HG03432 (cell line): ENCODE measurements at regions not wholly inside any gene's neighbourhood (a gene's known extent, or its start where the extent isn't known, plus 50 kb on each side); places are given as distances from the start of the nearest gene placed in this dataset.

Experiments used
- ATAC-seq: cut with Tn5 transposase; IDR thresholded peaks from one replicate; pipeline ENCODE4 v1.9.1; 2021; ENCODE audit warnings: mild to moderate bottlenecking, moderate library complexity; ENCODE audit not compliant: unreplicated experiment

- ATAC-seq, result no peak
Observed at GRCh38 chr22:48711031-48711431, 1116.6 kb downstream of the BRD1 start.

DNA sequence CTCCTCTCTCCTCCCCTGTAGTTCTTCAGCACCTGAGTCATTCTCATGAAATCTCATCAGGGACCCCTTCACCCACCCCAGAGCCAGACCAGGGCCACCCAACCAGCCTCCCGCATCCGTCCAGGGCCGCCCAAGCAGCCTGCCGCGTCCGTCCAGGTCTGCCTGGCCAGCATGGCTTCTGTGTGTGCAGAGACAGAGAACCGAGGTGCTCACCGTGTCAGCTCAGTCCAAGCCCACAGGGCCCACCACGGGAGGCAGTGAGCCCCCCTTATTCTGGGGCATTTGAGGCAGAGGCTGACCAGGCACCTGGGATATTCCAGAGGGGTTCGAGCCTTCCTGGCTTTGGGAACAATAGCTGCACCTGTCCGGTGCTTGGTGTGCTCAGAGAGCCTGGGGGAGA, 1117.3 kb downstream of the BRD1 start:
- no peak for ATAC-seq

- no peak for ATAC-seq
Observed at GRCh38 chr22:48709976-48710375, 1117.7 kb downstream of the BRD1 start.

- no peak for ATAC-seq
Observed at GRCh38 chr22:48709453-48709852, 1118.2 kb downstream of the BRD1 start.

DNA sequence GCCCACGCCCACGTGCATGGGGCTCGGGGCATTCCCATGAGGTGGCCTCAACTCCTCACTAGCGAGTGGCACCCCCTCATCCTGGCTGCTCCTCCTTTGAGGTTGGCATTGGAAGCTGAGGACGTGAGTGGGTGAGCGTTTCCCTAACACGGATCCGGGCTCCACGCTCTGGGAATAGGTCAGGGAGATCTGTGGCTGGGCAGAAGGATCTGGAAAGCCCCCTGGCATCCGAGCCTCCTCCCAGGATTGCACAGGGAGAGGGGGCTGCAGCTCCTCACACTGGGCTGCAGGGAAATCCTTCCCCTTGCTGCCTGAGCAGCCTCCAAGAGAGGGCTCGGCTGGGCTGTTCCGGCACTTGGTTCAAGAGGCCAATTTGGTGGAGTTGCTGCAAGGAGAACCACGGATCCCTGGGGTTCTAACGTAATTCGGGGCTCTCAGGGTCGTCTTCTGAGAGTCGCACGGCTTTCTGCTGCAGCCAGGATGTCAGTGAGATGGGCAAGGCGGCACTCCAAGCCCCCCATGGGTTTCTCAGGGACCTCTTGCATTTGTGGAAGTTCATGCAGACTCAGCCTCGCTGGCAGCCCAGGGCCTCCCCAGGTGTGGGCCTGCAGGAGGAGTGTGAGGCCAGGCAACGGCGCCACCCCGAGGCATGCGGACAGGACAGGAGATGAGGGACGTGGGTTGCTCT, 1119.0 kb downstream of the BRD1 start:
- no peak for ATAC-seq

GRCh38 chr22:48707763-48708557, 1119.7 kb downstream of the BRD1 start:
- no peak for ATAC-seq

DNA sequence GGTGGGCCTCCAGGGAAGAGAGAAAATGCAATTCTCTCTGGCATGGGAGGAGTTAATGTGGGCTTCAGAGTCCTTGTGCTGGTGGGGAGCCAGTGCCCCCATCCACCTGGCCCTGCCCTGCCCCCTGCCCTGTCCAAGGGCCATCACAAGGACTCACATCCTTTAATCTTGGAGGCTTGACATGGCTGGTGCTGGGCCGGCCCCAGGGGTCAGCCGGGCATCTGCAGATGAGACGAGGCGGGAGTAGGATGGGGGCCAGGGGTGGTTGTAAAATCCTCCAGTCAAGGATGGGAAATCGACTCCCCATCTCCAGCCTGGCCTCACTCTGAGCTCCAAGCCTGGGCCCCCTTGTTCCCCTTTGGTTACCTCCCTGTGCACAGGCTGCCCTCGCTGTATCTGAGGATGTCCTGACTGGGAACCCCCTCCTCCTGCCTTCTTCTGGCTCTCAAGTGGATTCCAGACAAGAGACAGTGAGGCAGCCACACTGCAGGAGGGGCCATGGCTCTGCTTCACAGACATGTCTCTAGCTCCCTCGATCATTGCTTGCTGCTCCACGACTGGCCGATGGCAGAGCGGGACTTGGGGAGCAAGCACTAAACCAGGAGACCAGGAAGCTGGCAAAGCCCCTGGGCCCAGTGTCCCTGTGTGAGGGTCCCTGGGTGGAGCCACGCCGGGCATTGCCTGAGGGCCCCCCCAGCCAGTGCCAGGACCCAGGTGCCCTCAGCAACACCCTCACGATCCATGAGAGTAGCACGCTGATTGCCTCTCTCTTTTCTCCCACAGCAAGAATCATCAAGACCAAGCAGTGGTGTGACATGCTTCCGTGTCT, 1120.5 kb downstream of the BRD1 start:
- ATAC-seq, result no peak

GRCh38 chr22:48705917-48706605, 1121.6 kb downstream of the BRD1 start:
- no peak for ATAC-seq

GRCh38 chr22:48705159-48705916, 1122.3 kb downstream of the BRD1 start:
- no peak for ATAC-seq

DNA sequence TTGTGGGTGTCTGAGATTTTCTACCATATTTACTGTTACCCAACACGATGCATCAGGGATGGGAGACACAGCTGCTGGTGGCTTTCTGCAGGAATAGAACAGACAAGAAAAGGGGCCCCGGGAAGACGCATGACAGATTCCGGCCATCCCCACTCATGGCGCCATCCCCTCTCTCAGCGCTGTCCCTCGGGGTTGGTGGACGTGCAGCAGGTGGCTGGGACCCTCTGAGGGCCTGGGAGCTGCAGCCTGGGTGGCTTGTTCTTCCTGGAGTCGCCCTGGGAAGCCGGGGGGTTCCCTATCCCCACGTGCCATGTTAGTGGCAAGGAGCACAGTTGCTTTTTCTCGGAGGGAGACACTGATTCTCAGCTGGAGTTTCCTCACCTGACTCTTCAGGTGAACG, 1123.3 kb downstream of the BRD1 start:
- ATAC-seq, result no peak

DNA sequence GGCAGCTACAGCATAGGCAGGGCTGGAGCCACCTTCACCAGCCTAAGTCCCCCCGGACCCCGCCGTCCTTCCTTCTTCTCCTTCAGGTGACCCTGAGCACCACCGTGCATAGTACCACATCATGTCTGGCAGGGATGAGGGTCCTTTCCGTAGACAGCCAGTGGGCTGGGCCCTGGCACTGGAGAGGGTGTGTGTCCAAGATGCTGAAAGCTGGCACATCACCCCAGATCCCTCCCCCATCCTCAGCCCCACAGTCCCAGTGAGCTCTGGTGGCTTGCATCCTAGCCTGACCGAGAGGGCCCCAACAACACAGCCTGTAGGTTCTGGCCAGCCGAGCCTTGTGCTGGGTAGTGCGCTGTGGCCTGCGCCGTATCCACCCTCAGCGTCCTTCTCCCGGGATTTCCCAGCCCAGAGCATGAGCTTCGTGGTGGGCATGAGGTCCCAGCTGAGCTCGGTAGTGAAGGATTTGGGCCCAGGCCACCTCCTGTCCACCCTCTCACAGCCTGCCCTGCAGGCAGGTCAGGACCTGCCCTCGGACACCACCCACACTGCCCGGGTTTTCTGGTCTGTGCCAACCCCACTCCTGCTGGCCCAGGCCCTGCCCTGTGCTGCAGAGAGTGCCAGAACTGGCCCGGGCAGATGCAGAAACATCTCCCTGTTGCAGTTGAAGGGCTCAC, 1124.3 kb downstream of the BRD1 start:
- ATAC-seq, result no peak

DNA sequence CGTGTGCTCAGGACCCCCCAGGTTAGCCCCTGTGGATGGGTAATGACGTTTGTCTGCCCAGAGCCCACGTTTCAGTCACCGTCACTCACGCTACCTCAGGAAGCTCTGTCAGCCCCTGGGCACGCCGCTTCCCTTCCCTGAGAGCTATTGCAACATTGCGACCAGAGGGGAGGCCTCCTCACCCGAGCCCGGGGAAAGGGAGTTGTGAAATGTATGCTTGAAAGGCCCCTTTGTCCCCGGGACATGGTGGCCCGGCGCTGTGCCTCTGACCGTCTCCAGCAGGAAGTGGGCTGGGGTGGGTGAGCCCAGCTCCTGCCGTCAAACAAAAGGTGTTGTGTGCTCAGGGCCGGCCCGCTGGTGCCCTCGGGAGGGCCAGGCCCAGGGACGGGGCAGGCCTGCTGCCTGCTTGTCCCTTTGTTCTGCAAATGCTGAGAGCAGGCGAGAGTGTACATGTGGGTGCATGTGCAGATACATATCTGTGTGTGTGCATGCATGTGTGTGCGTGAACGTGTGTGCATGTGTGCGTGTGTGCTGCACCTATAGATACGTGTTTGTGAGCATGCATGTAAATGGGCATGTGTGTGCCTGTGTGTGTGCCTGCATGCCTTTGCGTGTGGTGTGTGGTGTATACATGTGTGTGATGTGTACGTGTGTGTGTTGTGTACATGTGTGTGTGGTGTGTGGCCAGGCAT, 1125.0 kb downstream of the BRD1 start:
- no peak for ATAC-seq

DNA sequence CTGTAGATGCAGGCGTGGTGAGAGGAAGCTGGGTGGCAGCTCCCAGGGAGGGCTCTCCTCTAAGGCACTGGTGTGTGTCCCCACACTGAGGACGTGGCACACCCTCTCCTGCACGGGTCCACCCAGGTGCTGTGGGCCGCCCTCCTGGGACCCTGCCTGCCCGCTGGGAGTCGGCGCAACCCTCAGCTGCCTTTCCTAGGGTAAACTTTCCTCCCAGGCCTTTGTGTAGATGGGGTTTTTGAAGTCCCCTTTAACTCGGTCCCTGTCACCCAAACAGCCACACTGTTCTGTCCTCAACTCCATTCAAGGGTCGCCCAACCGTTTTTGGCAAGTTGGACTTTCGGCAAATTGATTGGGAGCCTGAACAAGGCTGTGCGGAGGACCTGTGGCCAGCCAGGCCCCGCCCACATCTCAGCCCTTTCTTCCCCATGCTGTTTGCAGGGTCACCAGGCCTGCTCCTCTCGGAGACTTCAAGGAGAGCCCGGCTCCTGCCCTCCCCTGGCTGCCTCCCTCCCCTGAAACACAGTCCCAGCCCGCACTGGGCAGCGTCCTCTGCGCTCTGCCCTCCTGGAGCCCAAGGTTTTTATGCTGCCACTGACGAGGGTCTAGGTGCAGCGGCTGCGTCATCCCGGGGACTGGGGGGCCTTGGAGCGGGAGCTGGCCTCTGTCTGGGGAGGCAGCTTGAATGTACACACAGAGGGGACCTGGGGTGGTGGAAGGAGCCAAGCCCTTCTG, 1126.2 kb downstream of the BRD1 start:
- no peak for ATAC-seq

- no peak for ATAC-seq
Observed at GRCh38 chr22:48700566-48701295, 1126.9 kb downstream of the BRD1 start.

DNA sequence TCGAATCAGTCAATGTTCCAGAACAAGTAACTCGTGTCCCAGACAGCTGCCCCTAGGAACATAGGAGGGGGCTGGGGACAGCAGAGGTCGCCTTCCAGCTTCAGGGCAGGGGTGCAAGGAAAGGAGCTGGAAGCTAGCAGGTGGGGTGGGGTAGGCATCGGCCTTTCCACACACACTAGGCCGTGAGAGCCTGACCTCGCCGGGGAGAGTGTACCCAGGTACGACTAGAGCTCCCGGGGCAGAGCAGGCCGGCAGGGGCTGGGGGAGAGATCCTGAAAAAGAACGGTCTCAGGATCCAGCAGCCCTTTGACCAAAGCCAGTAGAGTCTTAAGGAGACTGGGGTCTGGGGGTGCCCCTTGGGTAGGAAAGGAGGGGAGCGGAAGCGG, 1127.5 kb downstream of the BRD1 start:
- no peak for ATAC-seq

DNA sequence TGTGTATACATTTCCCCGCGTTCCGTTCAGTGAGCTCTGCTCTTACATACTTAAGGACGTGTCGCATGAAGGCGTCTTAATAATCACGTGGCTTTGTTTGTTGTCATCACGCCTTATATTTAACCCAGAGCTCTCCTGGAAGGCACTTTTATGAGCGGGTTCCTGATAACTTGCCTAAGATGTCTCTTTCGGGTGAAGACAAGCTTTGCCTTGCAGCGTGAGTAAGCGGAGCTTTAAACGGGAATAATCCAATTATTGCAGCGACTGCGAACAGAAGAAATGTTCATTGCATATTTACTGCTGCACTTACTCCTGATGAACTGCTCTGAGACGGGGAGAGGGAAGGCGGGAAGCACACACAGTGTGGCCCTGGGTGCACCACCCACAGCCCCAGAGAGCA, 1128.2 kb downstream of the BRD1 start:
- ATAC-seq, result no peak

DNA sequence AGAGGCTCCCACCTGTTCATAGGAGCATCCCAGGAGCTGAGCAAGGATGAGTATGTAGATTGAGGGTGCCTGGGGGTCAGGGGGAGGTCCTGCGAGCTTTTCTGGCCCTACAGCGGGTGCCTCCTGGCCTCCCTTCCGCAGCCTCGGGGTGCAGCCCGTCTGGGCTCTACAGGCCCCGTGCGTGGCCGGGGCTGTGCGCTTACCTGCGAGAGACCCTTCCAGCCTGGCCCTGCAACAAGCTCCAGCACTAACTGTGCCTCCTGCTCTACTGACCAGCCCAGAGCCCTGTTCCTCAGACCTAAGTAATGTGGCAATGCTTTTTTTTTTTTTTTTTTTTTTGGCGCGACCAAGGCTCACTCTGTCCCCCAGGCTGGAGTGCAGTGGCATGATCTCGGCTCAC, 1129.1 kb downstream of the BRD1 start:
- no peak for ATAC-seq
